Ovary (tissue), 7 donors: ENCODE measurements at regions not wholly inside any gene's neighbourhood (a gene's known extent, or its start where the extent isn't known, plus 50 kb on each side); places are given as distances from the start of the nearest gene placed in this dataset.

Source experiments
- DNase-seq, 5 donors: peaks; one replicate each; pipeline ENCODE4 v3.0.0-alpha.2; 2019 to 2020
- H3K27ac ChIP-seq, 2 donors: fragments of 200-600 bp; one replicate each; pipeline versions ENCODE4 v1.5.1 to v1.8.0; 2019 to 2022
- H3K27me3 ChIP-seq: fragments of 200-600 bp; one replicate; pipeline ENCODE4 v1.8.0; 2022
- H3K36me3 ChIP-seq: fragments of 200-600 bp; sonication (generic); one replicate; pipeline ENCODE4 v1.5.1; 2019
- H3K4me1 ChIP-seq: one replicate; pipeline ENCODE4 v1.8.1; 2013; ENCODE audit warnings: mild to moderate bottlenecking, moderate library complexity; ENCODE audit not compliant: insufficient read depth
- H3K4me3 ChIP-seq: fragments of 200-600 bp; sonication (generic); one replicate; pipeline ENCODE4 v1.5.1; 2017
- H3K9me3 ChIP-seq, 2 donors: fragments of 200-600 bp in 1 of 2; sonication (generic) in 1 of 2; one replicate each; pipeline versions ENCODE4 v1.5.1 to v1.8.1; 2013 to 2019; ENCODE audit warnings: mild to moderate bottlenecking in 1 of 2, moderate library complexity in 1 of 2
- CTCF ChIP-seq, 3 donors: fragments of 450-650 bp in 2 of 3; fragments of 200-600 bp in 1 of 3; IDR thresholded peaks; one replicate each; pipeline versions ENCODE4 v1.5.1 to v1.8.0; 2016 to 2022; ENCODE audit warnings: antibody characterized with exemption in 3 of 3, mild to moderate bottlenecking in 1 of 3
- EP300 ChIP-seq: sonication (generic); formaldehyde crosslinking; IDR thresholded peaks from one replicate; pipeline ENCODE4 v1.6.1; 2017; ENCODE audit warnings: antibody characterized with exemption
- POLR2A ChIP-seq: fragments of 450-650 bp; IDR thresholded peaks from one replicate; pipeline ENCODE4 v1.6.1; 2017; ENCODE audit warnings: antibody characterized with exemption, mild to moderate bottlenecking, moderate library complexity
- WGBS, 3 donors: extraction: QIAGEN DNeasy Blood & Tissue Kit in 1 of 3; methylation state at CpG; one replicate each; pipeline versions ENCODE4 v1.1.5 to v1.1.7; 2013 to 2017; 5-methylcytosine and 5-hydroxymethylcytosine counted together
- intact Hi-C, 4 donors: fragments of 100-400 bp; cut with DNase I; formaldehyde crosslinking; loops; one replicate each; pipeline versions ENCODE4 v1.11.0 to v1.15.1; 2022 to 2023
- donor health status: DM: no; HTN: no; CAD: no; lungs with moderate emphysema.
- donor health status: DM: no; HTN: no; CAD: no.
- donor health status: Bipolar disorder and iron deficiency.
- donor health status: DM: no; HTN: no; CAD: no.
- donor health status: DM: yes; HTN: yes; CAD: no.

DNA sequence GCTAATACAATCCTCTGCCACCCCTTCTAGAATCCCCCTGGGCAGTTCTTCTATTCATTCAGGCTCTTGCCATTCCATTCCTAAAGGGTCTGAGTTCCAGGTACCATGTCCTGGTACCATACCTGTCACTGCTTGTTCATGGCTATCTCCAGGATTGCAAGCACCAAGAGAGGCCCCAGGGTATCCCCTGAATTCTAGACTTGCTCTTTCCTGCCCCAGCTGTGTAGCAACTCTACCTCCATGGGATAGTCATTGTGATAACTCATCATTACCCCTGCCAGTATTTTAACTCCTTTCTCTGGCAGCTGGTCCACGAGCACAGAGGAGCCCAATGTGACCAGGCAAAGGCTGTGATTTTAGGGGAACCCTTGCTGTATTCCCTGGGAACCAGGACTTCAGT, 143.7 kb upstream of the CDH5 start:
- Histone ChIP-seq H3K27me3 (no peaks in the 10 kb centered on the region), H3K36me3 (no peaks in the 10 kb centered on the region), H3K4me3 (no peak overlapping the region), H3K4me1 (no peaks in the 10 kb centered on the region), H3K27ac (no peak overlapping the region), H3K9me3 (no peaks in the 10 kb centered on the region)
- DNase-seq: no peak
- TF ChIP-seq POLR2A: no peak
- WGBS, 3 donors: 86 to 100% (median 90%) methylated on average over 1 of the region's 1 CpG
- intact Hi-C loops: no loop called here

- DNase-seq: no peak
- H3K4me3 ChIP-seq: no peak overlapping the region
- no peaks in the 10 kb centered on the region for H3K9me3 ChIP-seq
- H3K4me1 ChIP-seq: no peaks in the 10 kb centered on the region
- 71 to 90% (median 82%) methylated on average over 6 of the region's 6 CpGs for WGBS, 3 donors
- no peaks in the 10 kb centered on the region for H3K36me3 ChIP-seq
- no peak for TF ChIP-seq EP300
- no peak for TF ChIP-seq POLR2A
- TF ChIP-seq CTCF (IDR thresholded peaks at IDR 0.05): no peak
- intact Hi-C loops: no loop called here
- no peaks in the 10 kb centered on the region for H3K27me3 ChIP-seq
- no peak overlapping the region for H3K27ac ChIP-seq
Observed at GRCh38 chr16:66220702-66221101, 145.8 kb upstream of the CDH5 start.

DNA sequence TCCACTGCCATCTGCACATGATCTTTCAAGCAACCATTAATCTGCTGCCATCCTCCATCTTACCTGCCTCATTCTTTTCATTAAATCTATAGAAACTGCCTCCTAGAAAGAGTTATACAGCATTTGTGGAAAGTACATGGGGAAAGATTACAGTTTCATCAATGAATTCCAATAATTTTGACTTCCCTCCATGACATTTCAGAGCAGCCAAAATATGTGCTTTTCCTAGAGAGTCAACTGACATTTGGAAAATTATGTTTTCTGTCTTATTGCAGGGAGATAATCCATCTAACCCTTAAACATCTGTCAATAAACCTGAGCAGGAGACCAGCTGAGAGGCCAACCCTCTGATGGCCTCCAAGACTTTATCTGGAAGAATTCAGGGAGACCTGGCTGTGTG, 147.0 kb upstream of the CDH5 start:
- H3K27ac ChIP-seq: no peak overlapping the region

DNA sequence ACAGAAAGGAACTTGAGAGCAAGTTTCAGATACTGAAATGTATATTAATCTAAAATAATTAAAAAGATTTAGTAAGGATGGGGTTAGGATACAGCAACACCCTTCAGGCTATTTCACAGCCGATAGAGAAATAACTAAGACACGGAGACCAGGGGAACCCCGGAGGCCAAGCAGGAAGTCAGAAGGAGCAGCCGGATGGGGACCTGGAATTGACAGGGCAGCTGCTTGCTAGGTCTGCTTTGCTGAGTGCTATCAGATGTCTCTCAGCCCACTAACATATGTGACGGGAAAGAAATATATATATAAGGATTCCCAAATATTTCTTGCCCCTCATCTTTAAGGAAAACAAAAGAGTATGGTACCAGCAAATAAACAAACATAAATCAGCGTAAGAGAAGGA, 154.1 kb upstream of the CDH5 start:
- Histone ChIP-seq H3K27ac (no peak overlapping the region), H3K27me3 (no peaks in the 10 kb centered on the region), H3K9me3 (no peaks in the 10 kb centered on the region), H3K36me3 (no peaks in the 10 kb centered on the region), H3K4me1 (no peaks in the 10 kb centered on the region), H3K4me3 (no peak overlapping the region)
- DNase-seq: no peak
- TF ChIP-seq POLR2A (no peak), CTCF (IDR thresholded peaks at IDR 0.05) (no peak), EP300 (no peak)
- intact Hi-C loops: no loop called here
- WGBS, 3 donors: 68 to 74% (median 71%) methylated on average over 6 of the region's 6 CpGs

More for the DNA sequence above, 147.0 kb upstream of the CDH5 start:
- H3K4me1 ChIP-seq: no peaks in the 10 kb centered on the region
- intact Hi-C loops: no loop called here
- no peaks in the 10 kb centered on the region for H3K9me3 ChIP-seq
- TF ChIP-seq EP300 (no peak), POLR2A (no peak), CTCF (IDR thresholded peaks at IDR 0.05) (no peak)
- H3K36me3 ChIP-seq: no peaks in the 10 kb centered on the region
- H3K27me3 ChIP-seq: no peaks in the 10 kb centered on the region
- no peak overlapping the region for H3K4me3 ChIP-seq
- DNase-seq: no peak

DNA sequence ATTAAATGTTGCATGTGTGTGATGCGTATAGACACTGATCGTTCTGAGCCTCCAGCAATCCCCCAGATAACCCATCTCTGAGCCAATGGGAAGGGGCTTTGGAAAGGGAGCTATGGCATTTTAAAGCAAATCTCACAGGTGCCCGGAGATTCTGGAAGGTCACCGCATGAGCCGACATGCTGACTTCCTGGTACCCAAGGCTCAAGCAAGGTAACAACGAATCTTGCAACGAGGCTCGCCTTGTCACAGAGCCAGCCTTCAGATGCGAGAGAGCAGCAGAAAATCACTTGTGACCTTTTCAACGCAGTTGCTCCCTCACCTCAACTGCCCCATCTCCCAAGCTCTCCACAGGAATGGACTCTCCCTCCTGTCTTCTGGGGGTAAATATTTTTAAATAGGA, 154.8 kb upstream of the CDH5 start:
- no peak overlapping the region for H3K27ac ChIP-seq
- WGBS, 3 donors: 90 to 97% (median 91%) methylated on average over 10 of the region's 10 CpGs
- H3K9me3 ChIP-seq: no peaks in the 10 kb centered on the region
- DNase-seq: no peak
- H3K36me3 ChIP-seq: no peaks in the 10 kb centered on the region
- no peak overlapping the region for H3K4me3 ChIP-seq
- TF ChIP-seq POLR2A (no peak), CTCF (IDR thresholded peaks at IDR 0.05) (no peak), EP300 (no peak)
- H3K4me1 ChIP-seq: no peaks in the 10 kb centered on the region
- intact Hi-C loops: no loop called here
- no peaks in the 10 kb centered on the region for H3K27me3 ChIP-seq
